Posterior cingulate gyrus (tissue), 11 donors: ENCODE measurements at regions not wholly inside any gene's neighbourhood (a gene's known extent, or its start where the extent isn't known, plus 50 kb on each side); places are given as distances from the start of the nearest gene placed in this dataset.
"Not testable (repeated sequence)": the region's sequence is repeated elsewhere in the genome, so short reads cannot be mapped to it uniquely, and the experiment has no call there.

Source experiments
- DNase-seq, 10 donors: peaks; one replicate each; pipeline versions ENCODE4 v3.0.0 to v3.0.0-alpha.2; 2020 to 2021; ENCODE audit warnings: mixed read lengths in 3 of 10
- intact Hi-C: fragments of 100-400 bp; cut with DNase I; formaldehyde crosslinking; loops from one replicate; pipeline ENCODE4 v1.15.1; 2023

DNA sequence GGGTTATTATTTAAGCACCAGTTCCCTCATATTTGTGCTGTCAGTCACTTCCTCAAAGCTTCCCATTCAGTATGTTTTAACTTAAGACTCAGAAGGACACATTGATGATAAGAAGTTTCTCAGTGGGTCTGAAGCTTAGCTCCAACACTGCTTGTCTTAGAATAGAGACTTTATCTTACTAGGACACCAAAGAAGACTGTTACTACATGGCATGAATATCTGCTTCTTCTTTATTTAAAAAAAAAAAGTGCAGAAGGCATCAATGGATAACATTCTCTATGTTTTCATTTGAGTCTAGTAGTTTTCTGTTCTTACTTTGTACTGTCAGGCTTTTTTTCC lies 404.2 kb downstream of the DAD1 start:
- intact Hi-C loops = no loop called here
- no peak for DNase-seq

DNA sequence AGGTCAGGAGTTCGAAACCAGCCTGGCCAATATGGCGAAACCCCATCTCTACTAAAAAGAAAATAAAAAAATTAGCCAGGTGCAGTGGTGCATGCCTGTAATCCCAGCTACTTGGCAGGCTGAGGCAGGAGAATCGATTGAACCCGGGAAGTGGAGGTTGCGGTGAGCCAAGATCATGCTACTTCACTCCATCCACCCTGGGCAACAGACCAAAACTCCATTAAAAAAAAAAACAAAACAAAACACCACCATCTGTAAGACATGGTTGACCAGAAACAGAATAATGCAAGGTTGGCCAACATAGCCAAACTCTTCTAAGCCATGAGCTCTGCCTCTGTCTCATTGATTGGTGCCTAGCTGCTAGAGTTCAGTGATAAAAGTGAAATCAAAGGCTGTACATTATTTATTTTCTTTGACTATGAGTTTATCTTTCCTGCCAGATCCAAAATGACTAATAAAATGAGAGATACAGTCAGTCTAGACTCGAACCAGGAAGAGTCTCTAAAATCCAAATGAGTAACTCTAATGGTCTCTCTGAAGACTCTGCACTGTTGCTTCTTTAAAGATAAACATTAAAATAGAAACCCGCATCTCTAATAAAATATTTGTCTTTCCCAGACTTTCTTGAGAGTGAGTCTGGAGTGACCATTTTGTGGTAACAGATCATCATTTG lies 404.7 kb downstream of the DAD1 start:
- intact Hi-C loops = no loop called here
- no peak for DNase-seq

GRCh38 chr14:22180045-22180444 lies 409.0 kb downstream of the DAD1 start:
- DNase-seq = no peak
- intact Hi-C loops = no loop called here

DNA sequence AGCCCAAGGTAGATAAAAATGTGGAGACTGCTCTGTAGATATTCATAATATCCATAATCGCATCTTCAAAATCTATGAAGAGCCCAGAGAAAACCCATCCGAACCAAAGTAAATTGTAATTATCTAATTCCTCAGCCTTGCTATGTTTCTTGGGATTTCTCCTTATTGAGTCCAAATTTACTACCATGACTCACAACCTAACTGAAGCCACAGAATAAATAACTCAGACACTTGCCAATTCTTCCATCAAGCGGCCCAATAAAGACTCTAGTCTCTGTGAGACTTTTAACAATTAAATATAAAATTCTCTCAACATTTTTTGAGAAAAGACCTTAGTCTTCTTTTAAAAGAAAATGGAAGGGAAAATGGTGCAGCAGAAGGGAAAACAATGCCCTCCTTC lies 409.8 kb downstream of the DAD1 start:
- no peak for DNase-seq
- intact Hi-C loops = no loop called here

GRCh38 chr14:22178333-22178839 lies 410.6 kb downstream of the DAD1 start:
- no peak for DNase-seq
- intact Hi-C loops = no loop called here

DNA sequence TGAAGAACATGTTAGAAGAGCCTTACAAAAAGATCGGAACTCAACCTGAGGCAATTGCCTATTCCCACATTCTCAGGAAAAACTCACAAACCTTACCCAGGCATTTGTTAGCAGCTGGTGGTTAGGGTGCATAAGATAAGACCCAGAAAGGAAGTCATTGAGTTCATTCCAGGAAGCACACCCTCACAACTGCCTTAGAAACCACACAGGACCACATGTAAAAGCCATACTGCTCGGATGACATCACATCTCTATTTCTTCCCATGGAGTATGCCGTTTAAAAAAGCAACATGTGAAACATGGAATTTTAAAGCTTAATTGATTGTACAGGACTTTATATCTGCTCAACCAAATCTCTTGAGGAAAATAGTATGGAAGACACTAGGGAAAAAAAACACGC lies 411.2 kb downstream of the DAD1 start:
- DNase-seq = no peak
- intact Hi-C loops = no loop called here

DNA sequence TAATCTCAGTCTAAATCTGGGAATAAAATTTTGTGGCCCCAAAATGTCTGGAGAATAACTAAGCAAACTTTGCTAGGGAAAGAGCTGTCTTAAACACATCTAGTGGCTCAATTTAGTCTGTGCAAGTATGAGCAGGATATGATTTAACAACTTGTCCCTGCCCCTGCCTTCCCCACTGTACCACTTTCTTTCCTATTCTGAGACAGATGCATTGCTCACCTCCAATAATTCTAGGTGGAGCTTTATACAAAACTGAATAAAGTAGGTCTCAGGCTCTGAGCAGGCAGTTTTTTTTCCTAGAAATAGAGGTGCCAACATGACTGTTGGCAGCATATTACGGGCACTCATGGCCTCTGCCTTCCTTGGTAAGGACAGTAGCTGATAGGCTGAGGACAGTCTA lies 412.1 kb downstream of the DAD1 start:
- DNase-seq = no peak

GRCh38 chr14:22175278-22175558 lies 413.8 kb downstream of the DAD1 start:
- intact Hi-C loops, DNase-seq: not testable (repeated sequence)

More for the DNA sequence above, 412.1 kb downstream of the DAD1 start:
- intact Hi-C loops = no loop called here

GRCh38 chr14:22174412-22175277 lies 414.4 kb downstream of the DAD1 start:
- no peak for DNase-seq
- intact Hi-C loops = no loop called here

GRCh38 chr14:22168092-22168955 lies 420.7 kb downstream of the DAD1 start:
- intact Hi-C loops = no loop called here
- DNase-seq = no peak

GRCh38 chr14:22164616-22165015 lies 424.4 kb downstream of the DAD1 start:
- intact Hi-C loops = no loop called here
- DNase-seq = no peak

- no peak for DNase-seq
- intact Hi-C loops = no loop called here
Measured at GRCh38 chr14:22163051-22163450, 426.0 kb downstream of the DAD1 start.

- no peak for DNase-seq
- intact Hi-C loops = no loop called here
Measured at GRCh38 chr14:22159957-22160356, 429.1 kb downstream of the DAD1 start.

- intact Hi-C loops = no loop called here
- DNase-seq = no peak
Measured at GRCh38 chr14:22159099-22159498, 429.9 kb downstream of the DAD1 start.

DNA sequence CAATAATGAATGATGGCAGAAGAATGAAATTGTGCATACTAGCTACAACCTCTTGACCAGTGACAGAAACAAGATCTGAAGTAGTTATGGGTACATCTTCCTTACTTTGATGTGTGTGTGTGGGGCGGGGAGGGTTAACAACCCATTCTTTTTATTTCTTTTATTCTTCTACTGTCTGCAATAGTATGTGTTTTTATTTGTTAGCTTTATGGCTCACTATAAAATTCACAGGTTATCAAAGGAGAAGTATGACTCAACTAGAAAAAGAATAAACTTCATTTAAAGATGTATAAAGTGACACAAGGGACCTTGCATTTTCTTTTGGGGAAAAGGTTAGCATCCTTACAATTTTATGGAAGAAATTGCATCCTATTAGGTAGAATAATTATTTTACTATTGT lies 430.5 kb downstream of the DAD1 start:
- intact Hi-C loops = no loop called here
- DNase-seq = no peak

GRCh38 chr14:22155571-22155970 lies 433.5 kb downstream of the DAD1 start:
- no peak for DNase-seq
- intact Hi-C loops = no loop called here

DNA sequence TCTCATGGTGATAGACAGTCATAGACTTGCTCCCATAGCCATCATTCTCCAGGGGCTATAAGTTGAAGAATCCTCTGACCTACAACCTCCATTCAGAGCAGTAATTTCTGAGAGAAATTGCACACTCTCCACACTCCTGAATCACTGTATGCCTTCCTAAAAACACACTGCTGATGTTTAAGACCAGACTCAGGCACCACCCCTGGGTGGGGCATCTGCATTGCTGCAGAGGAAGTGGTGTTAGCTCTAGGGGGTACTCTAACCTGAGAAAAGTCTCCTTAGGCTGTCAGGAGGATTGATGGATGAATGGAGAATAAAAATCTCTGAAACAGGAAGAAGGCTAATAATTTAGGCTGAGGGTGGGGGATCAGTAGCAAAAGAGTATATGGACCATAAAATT lies 436.1 kb downstream of the DAD1 start:
- DNase-seq = no peak
- intact Hi-C loops = no loop called here

DNA sequence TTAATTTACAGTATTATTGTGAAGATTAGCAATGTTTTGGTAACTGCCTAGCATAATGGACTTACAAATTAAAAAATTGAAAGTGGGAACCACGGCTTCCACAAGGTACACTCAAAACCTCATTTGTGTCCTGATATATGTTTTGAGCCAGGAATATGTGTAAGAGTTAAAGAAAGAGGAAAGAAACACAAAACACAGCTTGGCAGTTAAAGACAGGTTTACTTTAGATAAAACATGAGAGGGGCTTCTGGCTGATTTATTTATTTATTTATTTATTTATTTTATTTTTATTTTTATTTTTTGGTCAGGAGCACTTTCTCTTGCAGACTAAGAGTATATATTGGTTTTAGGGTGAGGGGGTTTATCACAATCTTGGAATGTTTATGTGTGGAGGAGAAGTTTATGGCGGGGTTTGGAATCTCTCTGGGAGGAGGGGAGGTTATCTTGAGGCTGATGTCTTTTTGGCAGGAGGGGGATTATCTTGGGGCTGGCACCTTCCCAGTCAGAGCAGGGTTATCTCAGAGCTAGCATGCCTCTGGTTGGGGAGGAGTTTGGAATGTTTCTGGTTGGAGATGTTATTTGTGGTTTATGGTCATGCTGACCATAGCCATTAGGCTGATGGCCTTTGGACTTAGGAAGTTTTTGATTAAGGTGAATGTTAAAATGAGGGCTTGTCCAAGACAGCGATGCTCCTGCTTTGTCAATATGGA lies 436.7 kb downstream of the DAD1 start:
- no peak for DNase-seq
- intact Hi-C loops = no loop called here

- intact Hi-C loops = no loop called here
- no peak for DNase-seq
Measured at GRCh38 chr14:22151121-22151520, 437.9 kb downstream of the DAD1 start.

DNA sequence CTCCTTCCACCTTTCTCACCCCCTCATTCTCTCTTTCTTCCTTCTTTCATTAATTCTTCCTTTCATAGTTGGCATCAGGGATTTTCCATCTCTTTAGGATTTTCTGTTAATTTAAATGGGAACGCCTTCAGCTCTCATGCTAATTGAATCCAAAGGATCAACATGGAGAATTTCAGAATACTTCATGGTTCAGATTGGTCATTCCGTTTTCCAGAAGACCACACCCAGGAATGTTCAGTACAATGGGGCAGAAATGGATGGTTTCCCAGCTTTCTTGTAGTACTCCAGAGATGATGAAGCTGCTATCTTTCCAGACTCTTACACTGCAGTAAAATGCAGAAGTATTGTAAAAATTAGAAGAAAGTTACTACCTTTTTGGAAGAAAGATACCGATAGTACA lies 440.0 kb downstream of the DAD1 start:
- DNase-seq = no peak
- intact Hi-C loops = no loop called here

DNA sequence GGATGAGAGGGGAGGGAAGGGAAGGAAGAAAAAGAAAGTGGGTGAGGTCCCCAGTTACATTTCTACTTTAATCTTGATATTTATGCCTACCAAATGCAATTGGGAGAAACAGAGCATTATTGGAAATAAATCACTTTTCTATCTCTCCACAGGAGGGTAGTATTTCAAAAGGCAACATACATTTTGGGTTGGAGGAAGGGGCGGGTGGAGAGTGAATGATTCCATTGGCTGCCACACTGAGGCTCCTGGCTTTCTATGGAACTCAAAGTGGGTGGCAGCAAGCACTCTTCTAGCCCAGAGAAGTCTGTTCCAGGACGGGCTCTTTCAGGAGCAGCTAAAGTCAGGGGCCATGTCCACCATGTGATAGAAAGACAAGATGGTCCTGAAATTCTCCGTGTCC lies 441.3 kb downstream of the DAD1 start:
- intact Hi-C loops = no loop called here
- DNase-seq = no peak
